ENCODE measurements at regions not wholly inside any gene's neighbourhood (a gene's known extent, or its start where the extent isn't known, plus 50 kb on each side); places are given as distances from the start of the nearest gene placed in this dataset.

DNA sequence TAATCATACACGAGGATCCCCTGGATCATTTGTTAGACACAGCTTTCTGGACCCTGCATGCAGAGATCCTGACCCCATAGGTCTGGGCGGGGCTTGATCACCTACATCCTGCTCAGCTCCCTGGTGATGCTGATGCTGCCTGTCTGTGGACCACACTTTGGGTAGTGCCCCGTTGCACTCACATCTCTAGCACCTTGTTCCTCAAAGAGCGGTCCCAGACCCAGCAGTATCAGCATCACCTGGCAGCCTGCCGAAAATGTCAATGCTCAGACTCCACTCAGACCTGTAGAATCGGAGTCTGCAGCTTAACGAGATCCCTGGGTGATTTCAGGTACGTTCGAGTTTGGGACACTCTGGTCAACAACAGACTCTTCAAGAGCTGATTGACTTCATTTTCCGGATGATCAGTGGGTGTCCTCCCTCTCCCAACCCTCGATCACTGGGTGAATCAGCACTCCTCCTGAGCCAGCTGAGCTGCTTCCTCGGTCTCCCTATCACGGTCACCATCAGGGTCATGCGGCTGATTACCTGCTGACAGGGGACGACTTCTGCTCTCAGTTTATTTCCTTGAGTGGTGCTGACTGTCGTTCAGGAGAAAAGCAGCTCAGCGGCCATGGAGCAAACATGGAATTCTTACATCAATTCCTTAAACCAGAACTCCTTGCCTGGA is 150.6 kb upstream of the RAB12 start:
- Histone ChIP-seq H3K4me3 (ENCODE audit: low read depth, low read length, poor library complexity, severe bottlenecking) (no peak overlapping the region), H3K4me1 (ENCODE audit: insufficient read depth, low read length, severe bottlenecking) (no peaks in the 10 kb centered on the region), H3K9me2 (ENCODE audit: low read depth, low read length) (no peaks in the 10 kb centered on the region), H3K9ac (ENCODE audit: low read length) (no peak overlapping the region), H3K79me2 (ENCODE audit: insufficient read depth, low read length) (no peaks in the 10 kb centered on the region), H3K27ac (ENCODE audit: low read depth, low read length, poor library complexity, severe bottlenecking) (no peak overlapping the region), H4K20me1 (ENCODE audit: insufficient read depth, low read length) (no peaks in the 10 kb centered on the region), H3K9me3 (ENCODE audit: low read length) (no peaks in the 10 kb centered on the region), H3K36me3 (ENCODE audit: insufficient read depth, low read length) (no peaks in the 10 kb centered on the region), H3K4me2 (ENCODE audit: low read length) (no peak overlapping the region), H2AFZ (ENCODE audit: low read length) (no peak overlapping the region), H3K27me3 (ENCODE audit: insufficient read depth, low read length) (no peaks in the 10 kb centered on the region; the same call in 1 of the 2 replicates), H3F3A (ENCODE audit: insufficient read depth, low read length) (no peaks in the 10 kb centered on the region)
- no peak for TF ChIP-seq EZH2 (IDR thresholded peaks at IDR 0.05; ENCODE audit: borderline replicate concordance, low read length)
- TF ChIP-seq, protein P1, sequence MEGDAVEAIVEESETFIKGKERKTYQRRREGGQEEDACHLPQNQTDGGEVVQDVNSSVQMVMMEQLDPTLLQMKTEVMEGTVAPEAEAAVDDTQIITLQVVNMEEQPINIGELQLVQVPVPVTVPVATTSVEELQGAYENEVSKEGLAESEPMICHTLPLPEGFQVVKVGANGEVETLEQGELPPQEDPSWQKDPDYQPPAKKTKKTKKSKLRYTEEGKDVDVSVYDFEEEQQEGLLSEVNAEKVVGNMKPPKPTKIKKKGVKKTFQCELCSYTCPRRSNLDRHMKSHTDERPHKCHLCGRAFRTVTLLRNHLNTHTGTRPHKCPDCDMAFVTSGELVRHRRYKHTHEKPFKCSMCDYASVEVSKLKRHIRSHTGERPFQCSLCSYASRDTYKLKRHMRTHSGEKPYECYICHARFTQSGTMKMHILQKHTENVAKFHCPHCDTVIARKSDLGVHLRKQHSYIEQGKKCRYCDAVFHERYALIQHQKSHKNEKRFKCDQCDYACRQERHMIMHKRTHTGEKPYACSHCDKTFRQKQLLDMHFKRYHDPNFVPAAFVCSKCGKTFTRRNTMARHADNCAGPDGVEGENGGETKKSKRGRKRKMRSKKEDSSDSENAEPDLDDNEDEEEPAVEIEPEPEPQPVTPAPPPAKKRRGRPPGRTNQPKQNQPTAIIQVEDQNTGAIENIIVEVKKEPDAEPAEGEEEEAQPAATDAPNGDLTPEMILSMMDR (IDR thresholded peaks at IDR 0.05; ENCODE audit: low read length), result no peak

DNA sequence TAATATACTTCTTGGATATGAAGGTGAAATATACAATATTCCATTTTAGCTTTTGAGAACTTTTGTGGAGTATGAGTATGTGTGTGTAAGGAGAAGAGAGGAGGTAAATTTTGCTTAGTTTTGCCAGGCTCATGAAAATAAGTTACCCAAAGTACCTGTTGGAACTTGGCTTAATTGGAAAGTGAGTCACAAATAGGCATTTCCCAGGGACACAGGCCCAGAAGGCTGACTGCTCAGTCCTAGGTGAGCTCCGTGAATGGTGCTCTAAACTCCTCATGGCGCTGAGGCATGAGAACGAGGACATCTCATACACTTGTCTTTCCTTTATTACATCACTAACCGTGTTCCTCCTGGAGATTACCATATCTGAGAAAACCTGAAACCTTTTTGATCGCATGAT is 148.5 kb upstream of the RAB12 start:
- Histone ChIP-seq H3K27ac (ENCODE audit: low read depth, low read length, poor library complexity, severe bottlenecking) (no peak overlapping the region), H3K36me3 (ENCODE audit: insufficient read depth, low read length) (no peaks in the 10 kb centered on the region), H3K9me2 (ENCODE audit: low read depth, low read length) (no peaks in the 10 kb centered on the region), H3K4me1 (ENCODE audit: insufficient read depth, low read length, severe bottlenecking) (no peaks in the 10 kb centered on the region), H3K9ac (ENCODE audit: low read length) (no peak overlapping the region), H3K79me2 (ENCODE audit: insufficient read depth, low read length) (no peaks in the 10 kb centered on the region), H4K20me1 (ENCODE audit: insufficient read depth, low read length) (no peaks in the 10 kb centered on the region), H3K4me3 (ENCODE audit: low read depth, low read length, poor library complexity, severe bottlenecking) (no peak overlapping the region), H3K9me3 (ENCODE audit: low read length) (no peaks in the 10 kb centered on the region), H3F3A (ENCODE audit: insufficient read depth, low read length) (no peaks in the 10 kb centered on the region), H2AFZ (ENCODE audit: low read length) (no peak overlapping the region), H3K27me3 (ENCODE audit: insufficient read depth, low read length) (no peaks in the 10 kb centered on the region; the same call in 1 of the 2 replicates), H3K4me2 (ENCODE audit: low read length) (no peak overlapping the region)
- TF ChIP-seq, protein P1 (IDR thresholded peaks at IDR 0.05; ENCODE audit: low read length), result no peak

DNA sequence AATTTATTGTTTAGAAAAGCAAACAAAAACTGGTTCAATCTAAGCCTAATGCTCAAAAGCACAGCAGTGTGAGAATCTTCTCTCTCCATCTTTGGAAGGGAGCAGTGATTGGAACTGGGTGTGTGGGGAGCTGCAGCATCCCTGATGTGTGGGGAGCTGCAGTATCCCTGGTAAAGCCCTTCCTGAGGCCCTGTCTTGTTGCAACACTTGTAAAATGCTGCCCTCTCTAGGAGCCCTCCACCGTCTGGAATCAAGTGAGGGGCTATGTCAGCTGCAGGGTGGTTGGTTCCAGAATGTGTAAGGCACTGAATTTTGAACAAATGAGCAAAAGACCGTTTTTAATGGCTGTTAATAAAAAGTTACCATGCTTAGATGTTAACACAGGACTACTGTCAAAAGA is 147.7 kb upstream of the RAB12 start:
- Histone ChIP-seq H3K79me2 (ENCODE audit: insufficient read depth, low read length) (no peaks in the 10 kb centered on the region), H4K20me1 (ENCODE audit: insufficient read depth, low read length) (no peaks in the 10 kb centered on the region), H3K27ac (ENCODE audit: low read depth, low read length, poor library complexity, severe bottlenecking) (no peak overlapping the region), H3F3A (ENCODE audit: insufficient read depth, low read length) (no peaks in the 10 kb centered on the region), H3K4me2 (ENCODE audit: low read length) (no peak overlapping the region), H3K9ac (ENCODE audit: low read length) (no peak overlapping the region), H2AFZ (ENCODE audit: low read length) (no peak overlapping the region), H3K36me3 (ENCODE audit: insufficient read depth, low read length) (no peaks in the 10 kb centered on the region), H3K4me1 (ENCODE audit: insufficient read depth, low read length, severe bottlenecking) (no peaks in the 10 kb centered on the region), H3K9me2 (ENCODE audit: low read depth, low read length) (no peaks in the 10 kb centered on the region), H3K9me3 (ENCODE audit: low read length) (no peaks in the 10 kb centered on the region), H3K4me3 (ENCODE audit: low read depth, low read length, poor library complexity, severe bottlenecking) (no peak overlapping the region), H3K27me3 (ENCODE audit: insufficient read depth, low read length) (no peaks in the 10 kb centered on the region; the same call in 1 of the 2 replicates)
- no peak for TF ChIP-seq EZH2 (IDR thresholded peaks at IDR 0.05; ENCODE audit: borderline replicate concordance, low read length)
- TF ChIP-seq, protein P1 (IDR thresholded peaks at IDR 0.05; ENCODE audit: low read length), result no peak

Data from OCI-LY1 (cell line).